Liver (tissue), 3 donors: ENCODE measurements at regions not wholly inside any gene's neighbourhood (a gene's known extent, or its start where the extent isn't known, plus 50 kb on each side); places are given as distances from the start of the nearest gene placed in this dataset.
"Not testable (repeated sequence)": the region's sequence is repeated elsewhere in the genome, so short reads cannot be mapped to it uniquely, and the experiment has no call there.

Source experiments
- FOXA1 ChIP-seq: IDR thresholded peaks from 2 replicates; pipeline ENCODE4 v1.6.1; 2016; ENCODE audit warnings: antibody characterized with exemption
- NR2F2 ChIP-seq: IDR thresholded peaks from 2 replicates; pipeline ENCODE4 v1.6.1; 2016; ENCODE audit warnings: antibody characterized with exemption
- RAD21 ChIP-seq, 2 donors: IDR thresholded peaks; 2 replicates each; pipeline ENCODE4 v1.6.1; 2016; ENCODE audit warnings: antibody characterized with exemption in 2 of 2, mild to moderate bottlenecking in 2 of 2
- RXRA ChIP-seq, 2 donors: IDR thresholded peaks; 2 replicates each; pipeline ENCODE4 v1.6.1; 2017 to 2018; ENCODE audit warnings: antibody characterized with exemption in 2 of 2, mild to moderate bottlenecking in 1 of 2
- TF ChIP-seq, protein P1 (sequence below): IDR thresholded peaks from 2 replicates; pipeline ENCODE4 v1.6.1; 2016; ENCODE audit warnings: antibody characterized with exemption
- TF ChIP-seq, protein P2 (sequence below): fragments of 150-350 bp; IDR thresholded peaks from 2 replicates; pipeline ENCODE4 v1.5.1; 2017; ENCODE audit warnings: improper control_type of control experiment, low read depth, low read length; ENCODE audit not compliant: missing input control
- TF ChIP-seq, protein P3 (sequence below): IDR thresholded peaks from 2 replicates; pipeline ENCODE4 v1.6.1; 2016; ENCODE audit warnings: antibody characterized with exemption, mild to moderate bottlenecking
- donor health status: healthy.
- donor health status: healthy.

DNA sequence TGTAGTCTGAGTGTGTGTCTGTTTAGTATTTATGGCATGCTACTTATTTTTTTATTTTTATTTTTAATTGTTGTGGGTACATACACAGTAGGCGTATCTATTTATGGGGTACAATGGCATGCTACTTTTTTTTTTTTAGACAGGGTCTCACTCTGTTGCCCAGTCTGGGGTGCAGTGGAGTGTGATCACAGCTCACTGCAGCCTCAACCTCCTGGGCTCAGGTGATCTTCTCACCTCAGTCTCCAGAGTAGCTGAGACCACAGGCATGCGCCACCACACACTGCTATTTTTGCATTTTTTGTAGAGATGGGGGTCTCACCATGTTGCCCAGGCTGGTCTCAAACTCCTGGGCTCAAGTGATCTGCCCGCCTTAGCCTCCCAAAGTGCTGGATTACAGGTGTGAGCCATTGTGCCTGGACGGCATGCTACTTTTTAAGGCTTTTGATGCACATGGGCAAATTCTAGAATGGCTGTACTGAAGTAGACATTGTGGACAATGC, 124.2 kb downstream of the KCNRG start:
- TF ChIP-seq, protein P1, sequence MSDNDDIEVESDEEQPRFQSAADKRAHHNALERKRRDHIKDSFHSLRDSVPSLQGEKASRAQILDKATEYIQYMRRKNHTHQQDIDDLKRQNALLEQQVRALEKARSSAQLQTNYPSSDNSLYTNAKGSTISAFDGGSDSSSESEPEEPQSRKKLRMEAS = not testable (repeated sequence)
- TF ChIP-seq, protein P2, sequence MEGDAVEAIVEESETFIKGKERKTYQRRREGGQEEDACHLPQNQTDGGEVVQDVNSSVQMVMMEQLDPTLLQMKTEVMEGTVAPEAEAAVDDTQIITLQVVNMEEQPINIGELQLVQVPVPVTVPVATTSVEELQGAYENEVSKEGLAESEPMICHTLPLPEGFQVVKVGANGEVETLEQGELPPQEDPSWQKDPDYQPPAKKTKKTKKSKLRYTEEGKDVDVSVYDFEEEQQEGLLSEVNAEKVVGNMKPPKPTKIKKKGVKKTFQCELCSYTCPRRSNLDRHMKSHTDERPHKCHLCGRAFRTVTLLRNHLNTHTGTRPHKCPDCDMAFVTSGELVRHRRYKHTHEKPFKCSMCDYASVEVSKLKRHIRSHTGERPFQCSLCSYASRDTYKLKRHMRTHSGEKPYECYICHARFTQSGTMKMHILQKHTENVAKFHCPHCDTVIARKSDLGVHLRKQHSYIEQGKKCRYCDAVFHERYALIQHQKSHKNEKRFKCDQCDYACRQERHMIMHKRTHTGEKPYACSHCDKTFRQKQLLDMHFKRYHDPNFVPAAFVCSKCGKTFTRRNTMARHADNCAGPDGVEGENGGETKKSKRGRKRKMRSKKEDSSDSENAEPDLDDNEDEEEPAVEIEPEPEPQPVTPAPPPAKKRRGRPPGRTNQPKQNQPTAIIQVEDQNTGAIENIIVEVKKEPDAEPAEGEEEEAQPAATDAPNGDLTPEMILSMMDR = not testable (repeated sequence)
- TF ChIP-seq, protein P3, sequence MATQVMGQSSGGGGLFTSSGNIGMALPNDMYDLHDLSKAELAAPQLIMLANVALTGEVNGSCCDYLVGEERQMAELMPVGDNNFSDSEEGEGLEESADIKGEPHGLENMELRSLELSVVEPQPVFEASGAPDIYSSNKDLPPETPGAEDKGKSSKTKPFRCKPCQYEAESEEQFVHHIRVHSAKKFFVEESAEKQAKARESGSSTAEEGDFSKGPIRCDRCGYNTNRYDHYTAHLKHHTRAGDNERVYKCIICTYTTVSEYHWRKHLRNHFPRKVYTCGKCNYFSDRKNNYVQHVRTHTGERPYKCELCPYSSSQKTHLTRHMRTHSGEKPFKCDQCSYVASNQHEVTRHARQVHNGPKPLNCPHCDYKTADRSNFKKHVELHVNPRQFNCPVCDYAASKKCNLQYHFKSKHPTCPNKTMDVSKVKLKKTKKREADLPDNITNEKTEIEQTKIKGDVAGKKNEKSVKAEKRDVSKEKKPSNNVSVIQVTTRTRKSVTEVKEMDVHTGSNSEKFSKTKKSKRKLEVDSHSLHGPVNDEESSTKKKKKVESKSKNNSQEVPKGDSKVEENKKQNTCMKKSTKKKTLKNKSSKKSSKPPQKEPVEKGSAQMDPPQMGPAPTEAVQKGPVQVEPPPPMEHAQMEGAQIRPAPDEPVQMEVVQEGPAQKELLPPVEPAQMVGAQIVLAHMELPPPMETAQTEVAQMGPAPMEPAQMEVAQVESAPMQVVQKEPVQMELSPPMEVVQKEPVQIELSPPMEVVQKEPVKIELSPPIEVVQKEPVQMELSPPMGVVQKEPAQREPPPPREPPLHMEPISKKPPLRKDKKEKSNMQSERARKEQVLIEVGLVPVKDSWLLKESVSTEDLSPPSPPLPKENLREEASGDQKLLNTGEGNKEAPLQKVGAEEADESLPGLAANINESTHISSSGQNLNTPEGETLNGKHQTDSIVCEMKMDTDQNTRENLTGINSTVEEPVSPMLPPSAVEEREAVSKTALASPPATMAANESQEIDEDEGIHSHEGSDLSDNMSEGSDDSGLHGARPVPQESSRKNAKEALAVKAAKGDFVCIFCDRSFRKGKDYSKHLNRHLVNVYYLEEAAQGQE = not testable (repeated sequence)
- not testable (repeated sequence) for TF ChIP-seq RAD21 (IDR thresholded peaks at IDR 0.05); FOXA1; RXRA (IDR thresholded peaks at IDR 0.05); NR2F2
